MM.1S (cell line): ENCODE measurements at regions not wholly inside any gene's neighbourhood (a gene's known extent, or its start where the extent isn't known, plus 50 kb on each side); places are given as distances from the start of the nearest gene placed in this dataset.

Experiments used
- EZH2 ChIP-seq: fragments of 300-600 bp; sonication (generic); optimal IDR thresholded peaks from 2 replicates; pipeline ENCODE3; 2017; ENCODE audit warnings: low read depth, mild to moderate bottlenecking, antibody characterized with exemption, low read length, mixed read lengths
- EZH2phosphoT487 ChIP-seq: fragments of 300-600 bp; sonication (generic); IDR thresholded peaks from 2 replicates; pipeline ENCODE4 v1.6.1; 2018; ENCODE audit warnings: antibody characterized with exemption, low read length
- TF ChIP-seq, protein P1 (sequence below): fragments of 300-600 bp; sonication (generic); IDR thresholded peaks from 2 replicates; pipeline ENCODE4 v1.5.1; 2016; ENCODE audit warnings: antibody characterized with exemption, low read length, mixed read lengths

- TF ChIP-seq, protein P1, sequence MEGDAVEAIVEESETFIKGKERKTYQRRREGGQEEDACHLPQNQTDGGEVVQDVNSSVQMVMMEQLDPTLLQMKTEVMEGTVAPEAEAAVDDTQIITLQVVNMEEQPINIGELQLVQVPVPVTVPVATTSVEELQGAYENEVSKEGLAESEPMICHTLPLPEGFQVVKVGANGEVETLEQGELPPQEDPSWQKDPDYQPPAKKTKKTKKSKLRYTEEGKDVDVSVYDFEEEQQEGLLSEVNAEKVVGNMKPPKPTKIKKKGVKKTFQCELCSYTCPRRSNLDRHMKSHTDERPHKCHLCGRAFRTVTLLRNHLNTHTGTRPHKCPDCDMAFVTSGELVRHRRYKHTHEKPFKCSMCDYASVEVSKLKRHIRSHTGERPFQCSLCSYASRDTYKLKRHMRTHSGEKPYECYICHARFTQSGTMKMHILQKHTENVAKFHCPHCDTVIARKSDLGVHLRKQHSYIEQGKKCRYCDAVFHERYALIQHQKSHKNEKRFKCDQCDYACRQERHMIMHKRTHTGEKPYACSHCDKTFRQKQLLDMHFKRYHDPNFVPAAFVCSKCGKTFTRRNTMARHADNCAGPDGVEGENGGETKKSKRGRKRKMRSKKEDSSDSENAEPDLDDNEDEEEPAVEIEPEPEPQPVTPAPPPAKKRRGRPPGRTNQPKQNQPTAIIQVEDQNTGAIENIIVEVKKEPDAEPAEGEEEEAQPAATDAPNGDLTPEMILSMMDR: no peak
- TF ChIP-seq EZH2: no peak
- no peak for TF ChIP-seq EZH2phosphoT487
Observed at GRCh38 chr10:25701652-25702051, 232.4 kb upstream of the MYO3A start.
